Skin epidermis (tissue), 12 donors: ENCODE measurements at regions not wholly inside any gene's neighbourhood (a gene's known extent, or its start where the extent isn't known, plus 50 kb on each side); places are given as distances from the start of the nearest gene placed in this dataset.

ENCODE experiments used
- H3K27ac ChIP-seq, 21 experiments: fragments of 200-600 bp; sonication (generic) in 11 of 21; one replicate each; pipeline ENCODE4 v1.5.0; 2020; ENCODE audit warnings: mild to moderate bottlenecking in 3 of 21, inconsistent platforms in 2 of 21, moderate library complexity in 2 of 21
- H3K4me3 ChIP-seq, 7 experiments: fragments of 200-600 bp; sonication (generic) in 2 of 7; one replicate each; pipeline ENCODE4 v1.5.0; 2020; ENCODE audit warnings: inconsistent platforms in 2 of 7, mild to moderate bottlenecking in 2 of 7, moderate library complexity in 1 of 7

DNA sequence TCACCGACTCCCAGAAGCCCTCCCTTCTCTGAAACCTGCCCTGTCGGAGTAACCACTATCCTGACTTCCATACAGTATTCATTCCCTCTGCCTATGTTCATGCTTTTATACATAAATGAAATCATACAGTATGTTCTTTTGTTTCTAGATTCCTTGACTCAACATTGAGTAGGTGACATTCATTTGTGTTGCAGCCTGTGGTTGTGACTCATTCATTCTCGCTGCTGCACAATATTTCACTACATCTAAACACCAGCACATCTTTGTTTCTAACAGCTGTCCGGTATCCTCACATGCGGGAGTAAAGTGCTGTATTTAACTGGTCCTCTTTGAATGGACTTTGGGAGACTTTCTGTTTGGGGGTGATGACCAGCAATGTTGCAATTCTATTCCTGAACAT, 135.0 kb upstream of the FOXF1 start:
- no peak overlapping the region for H3K27ac ChIP-seq

DNA sequence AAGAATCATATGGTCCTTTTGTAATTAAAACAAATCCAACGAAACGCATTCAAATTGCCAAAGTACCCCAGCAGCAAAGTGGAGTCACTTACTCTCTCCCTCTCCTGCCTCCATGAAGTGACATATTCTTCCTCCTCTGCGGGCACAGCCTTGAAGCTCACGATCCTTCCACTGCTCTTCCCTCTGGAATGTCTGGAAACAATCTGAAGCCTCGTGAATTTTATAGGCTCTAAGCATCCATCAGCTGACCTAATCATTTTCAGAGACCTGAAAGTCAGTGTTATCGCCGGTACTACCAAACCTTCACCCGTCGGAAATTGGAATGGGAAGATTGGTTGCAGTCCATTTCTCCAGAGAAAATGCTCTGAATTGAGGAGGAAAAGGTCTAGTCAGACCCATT, 134.5 kb upstream of the FOXF1 start:
- no peak overlapping the region for H3K27ac ChIP-seq

More for the DNA sequence above, 135.0 kb upstream of the FOXF1 start:
- H3K4me3 ChIP-seq, result no peak overlapping the region

GRCh38 chr16:86376837-86377236, 133.5 kb upstream of the FOXF1 start:
- no peak overlapping the region for H3K4me3 ChIP-seq

More for the DNA sequence above, 134.5 kb upstream of the FOXF1 start:
- H3K4me3 ChIP-seq, result no peak overlapping the region

DNA sequence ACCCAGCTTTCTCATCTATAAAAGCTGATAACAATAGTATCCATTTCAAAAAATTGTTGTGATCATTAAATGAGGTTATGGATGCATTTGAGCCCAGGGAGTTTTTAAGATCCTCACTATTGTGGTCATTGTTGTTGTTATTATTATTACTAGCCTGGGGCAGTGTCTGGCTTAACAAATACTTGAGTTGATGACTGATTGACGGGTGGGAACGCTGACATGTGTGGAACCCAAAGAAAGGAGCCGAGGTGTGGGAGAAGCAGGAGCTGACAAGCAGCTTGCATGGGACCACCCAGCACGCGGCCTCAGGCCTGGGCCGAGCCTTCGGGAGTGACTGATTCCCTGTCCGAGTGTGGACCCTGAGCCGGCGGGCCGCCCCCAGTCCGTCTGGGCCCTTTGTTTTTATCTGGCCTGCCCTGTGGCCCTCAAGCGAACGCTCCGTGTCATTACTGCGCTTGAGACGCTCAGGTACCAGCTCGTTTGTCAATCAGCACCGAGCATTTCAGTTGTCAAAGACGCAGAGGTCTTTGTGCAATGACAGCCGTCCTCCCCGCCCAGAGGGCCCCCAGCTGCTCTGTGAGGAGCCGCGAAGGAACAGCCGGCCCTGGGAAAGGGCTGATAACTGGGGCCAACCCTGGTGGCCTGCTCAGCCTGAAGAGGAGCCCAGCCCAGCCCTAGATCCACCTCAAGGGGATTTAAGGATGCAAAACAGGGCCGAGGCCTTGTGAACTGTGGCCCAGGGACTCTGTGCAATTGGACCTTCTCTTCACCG, 132.9 kb upstream of the FOXF1 start:
- Histone ChIP-seq H3K27ac (no peak overlapping the region), H3K4me3 (no peak overlapping the region)

More at GRCh38 chr16:86376837-86377236, 133.5 kb upstream of the FOXF1 start:
- no peak overlapping the region for H3K27ac ChIP-seq

GRCh38 chr16:86378128-86378527, 132.2 kb upstream of the FOXF1 start:
- Histone ChIP-seq H3K27ac (no peak overlapping the region), H3K4me3 (no peak overlapping the region)

GRCh38 chr16:86378831-86379504, 131.4 kb upstream of the FOXF1 start:
- no peak overlapping the region for H3K27ac ChIP-seq
- no peak overlapping the region for H3K4me3 ChIP-seq

DNA sequence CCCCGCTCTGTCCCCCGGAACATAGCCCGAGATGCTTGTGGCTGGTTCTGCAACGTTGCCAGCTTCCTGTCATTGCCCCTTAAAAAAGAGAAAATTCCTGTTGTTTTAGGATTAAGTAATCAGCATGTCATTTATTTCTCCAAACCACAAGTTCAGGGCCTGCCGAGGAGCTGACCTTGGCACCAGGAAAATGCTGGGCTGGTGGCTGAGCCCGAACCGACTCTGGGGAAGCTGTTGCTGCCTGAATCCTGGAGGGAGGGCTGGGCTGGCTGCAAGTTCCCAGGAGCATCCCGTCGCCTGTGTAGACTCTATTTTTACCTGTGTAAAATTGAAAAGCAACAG, 130.9 kb upstream of the FOXF1 start:
- Histone ChIP-seq H3K27ac (no peak overlapping the region), H3K4me3 (no peak overlapping the region)

DNA sequence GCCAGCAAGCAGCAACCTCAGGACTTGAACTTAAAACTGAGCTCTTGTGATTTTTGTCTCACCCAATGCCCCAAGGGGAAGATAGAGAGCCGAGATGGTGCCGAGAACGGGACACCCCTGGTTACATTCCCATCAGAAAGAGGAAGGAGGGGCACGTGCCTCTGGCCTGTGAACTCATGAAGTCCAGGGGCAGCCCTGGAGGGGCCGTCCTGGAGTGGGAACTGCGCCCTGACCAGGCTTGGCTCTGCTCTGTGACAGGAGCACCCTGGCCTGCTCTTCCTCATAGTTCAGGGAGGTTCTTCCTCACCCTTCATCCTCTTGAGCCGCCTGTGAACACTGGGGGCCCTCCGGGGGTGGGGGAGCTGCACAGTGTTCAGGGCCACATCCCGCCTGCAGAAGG, 130.3 kb upstream of the FOXF1 start:
- H3K27ac ChIP-seq, result no peak overlapping the region
- no peak overlapping the region for H3K4me3 ChIP-seq

DNA sequence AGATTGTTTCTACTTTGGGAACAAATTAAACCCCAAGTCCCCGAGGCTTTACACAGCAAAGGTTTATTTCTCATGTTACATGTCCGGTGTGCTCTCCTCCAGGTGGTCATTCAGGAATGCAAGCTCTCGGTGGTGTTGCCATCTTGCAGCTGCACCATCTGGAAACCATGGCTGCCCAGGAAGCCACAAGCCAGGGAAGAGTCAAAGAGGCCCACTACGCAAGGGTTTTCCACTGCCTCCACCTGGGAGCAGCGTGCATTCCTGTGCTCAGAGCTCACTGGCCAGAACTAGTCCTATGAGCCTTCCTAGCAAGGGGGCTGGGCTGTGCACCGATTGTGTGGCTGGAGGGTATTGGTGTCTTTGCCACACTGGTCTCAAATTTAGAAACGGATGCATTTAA, 128.8 kb upstream of the FOXF1 start:
- H3K27ac ChIP-seq, result no peak overlapping the region
- H3K4me3 ChIP-seq, result no peak overlapping the region

DNA sequence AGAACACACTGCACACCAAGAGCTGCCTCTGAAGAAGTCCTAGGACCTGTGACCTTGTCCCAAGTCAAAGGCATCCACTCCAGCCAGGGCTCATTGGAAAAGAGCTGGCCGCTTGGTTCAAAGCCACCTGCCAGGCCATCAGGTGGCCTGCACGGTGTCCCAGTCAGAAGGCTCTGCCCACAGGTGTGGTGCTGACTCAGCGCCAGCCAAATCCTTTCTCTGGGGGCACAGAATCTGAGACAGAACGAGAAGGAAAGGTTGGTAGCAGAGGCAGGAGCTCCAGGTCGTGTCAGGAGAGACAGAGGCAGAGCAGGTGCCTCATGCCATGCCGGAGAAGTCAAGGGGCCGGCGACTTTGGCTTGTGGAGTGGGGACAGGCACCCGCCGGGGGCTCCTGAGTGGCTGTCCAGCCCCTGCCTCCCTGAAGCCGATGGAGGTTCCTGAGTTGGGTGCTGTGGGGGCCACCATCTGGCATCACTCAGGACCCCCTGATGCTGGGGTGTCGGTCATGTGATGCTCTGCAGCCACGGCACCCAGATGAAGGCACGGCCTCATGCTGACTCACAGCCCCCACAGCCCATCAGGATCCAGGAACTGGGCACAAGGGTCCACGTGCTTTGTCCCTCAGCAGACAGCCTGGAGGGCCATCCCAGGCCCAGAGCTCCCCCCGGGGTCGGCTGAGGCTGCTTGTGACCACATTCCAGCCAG, 128.1 kb upstream of the FOXF1 start:
- no peak overlapping the region for H3K4me3 ChIP-seq
- H3K27ac ChIP-seq, result no peak overlapping the region

- Histone ChIP-seq H3K27ac (no peak overlapping the region), H3K4me3 (no peak overlapping the region)
Observed at GRCh38 chr16:86382774-86383407, 127.4 kb upstream of the FOXF1 start.

- H3K27ac ChIP-seq, result no peak overlapping the region
- H3K4me3 ChIP-seq, result no peak overlapping the region
Observed at GRCh38 chr16:86383488-86384262, 126.7 kb upstream of the FOXF1 start.

DNA sequence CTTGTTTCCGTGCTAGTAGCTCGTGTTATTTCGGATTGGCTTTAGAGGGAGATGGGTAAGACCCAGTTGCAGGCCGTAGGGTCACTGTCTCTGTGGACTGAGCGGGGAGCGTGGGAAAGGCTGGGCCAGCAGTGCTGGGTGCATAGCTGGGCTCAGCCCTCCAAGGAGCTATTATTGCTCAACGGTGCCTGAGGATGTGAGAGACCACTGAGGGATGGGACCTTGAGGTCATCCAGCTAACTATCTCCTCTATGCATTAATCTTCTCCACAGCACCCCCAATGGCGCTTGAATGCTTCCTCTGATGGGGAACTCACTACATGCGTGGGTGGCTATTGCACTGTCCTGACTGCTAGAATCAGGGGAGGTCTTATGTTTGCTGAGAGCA, 126.1 kb upstream of the FOXF1 start:
- no peak overlapping the region for H3K27ac ChIP-seq

GRCh38 chr16:86384980-86385379, 125.3 kb upstream of the FOXF1 start:
- Histone ChIP-seq H3K27ac (no peak overlapping the region), H3K4me3 (no peak overlapping the region)

More for the DNA sequence above, 126.1 kb upstream of the FOXF1 start:
- no peak overlapping the region for H3K4me3 ChIP-seq

GRCh38 chr16:86387468-86388440, 122.6 kb upstream of the FOXF1 start:
- no peak overlapping the region for H3K27ac ChIP-seq
- no peak overlapping the region for H3K4me3 ChIP-seq

DNA sequence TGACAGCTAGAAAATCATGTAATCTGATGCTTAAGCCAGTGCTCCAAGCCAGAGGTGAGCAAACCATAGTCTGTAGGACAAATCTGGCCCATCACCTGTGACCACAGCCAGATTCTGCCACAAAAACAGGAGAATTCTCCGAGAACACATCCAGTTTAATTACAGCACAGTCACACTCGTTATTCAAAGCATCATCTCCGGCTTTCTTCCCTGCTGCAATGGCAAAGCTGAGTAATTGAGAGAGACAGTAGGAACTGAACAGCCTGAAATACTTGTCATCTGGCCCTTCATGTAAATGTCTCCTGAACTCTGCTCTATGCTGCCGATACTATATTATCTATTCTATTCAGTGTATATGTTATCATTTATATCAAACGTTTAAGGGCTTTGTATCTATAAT, 121.4 kb upstream of the FOXF1 start:
- Histone ChIP-seq H3K4me3 (no peak overlapping the region), H3K27ac (no peak overlapping the region)

- no peak overlapping the region for H3K4me3 ChIP-seq
- no peak overlapping the region for H3K27ac ChIP-seq
Observed at GRCh38 chr16:86389566-86390328, 120.6 kb upstream of the FOXF1 start.

- no peak overlapping the region for H3K4me3 ChIP-seq
Observed at GRCh38 chr16:86390335-86390734, 120.0 kb upstream of the FOXF1 start.

More at GRCh38 chr16:86390335-86390734, 120.0 kb upstream of the FOXF1 start:
- no peak overlapping the region for H3K27ac ChIP-seq
